ENCODE measurements at regions not wholly inside any gene's neighbourhood (a gene's known extent, or its start where the extent isn't known, plus 50 kb on each side); places are given as distances from the start of the nearest gene placed in this dataset.

DNA sequence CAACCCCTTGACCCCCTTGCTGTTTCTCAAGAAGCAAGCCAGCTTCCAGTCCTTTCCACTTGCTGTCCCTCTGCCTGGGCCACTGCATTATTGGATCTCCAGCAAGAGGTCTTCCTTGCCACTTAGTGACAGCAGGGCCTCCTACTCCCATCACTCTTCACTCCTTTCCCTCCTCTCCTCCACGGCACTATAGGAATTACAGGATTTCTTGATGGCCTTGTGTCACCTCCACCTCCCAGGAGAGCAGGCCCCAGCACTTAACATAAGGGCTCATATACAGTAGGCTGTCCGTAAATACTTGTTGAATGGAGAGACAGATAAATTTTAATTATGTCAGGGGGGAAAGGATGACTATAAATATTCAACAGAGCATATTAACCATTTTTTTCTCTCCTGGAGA lies 129.4 kb downstream of the SP3 start:
- peaks cover 0 to 16% (median 7%) of the 10 kb centered on the region in 9 donors for H3K4me1 ChIP-seq
- H3K9me3 ChIP-seq: no peaks in the 10 kb centered on the region
- H3K27me3 ChIP-seq: peaks cover 0 to 3% (median 0%) of the 10 kb centered on the region in 7 donors
- H3K4me3 ChIP-seq: no peak overlapping the region
- TF ChIP-seq, protein P1, sequence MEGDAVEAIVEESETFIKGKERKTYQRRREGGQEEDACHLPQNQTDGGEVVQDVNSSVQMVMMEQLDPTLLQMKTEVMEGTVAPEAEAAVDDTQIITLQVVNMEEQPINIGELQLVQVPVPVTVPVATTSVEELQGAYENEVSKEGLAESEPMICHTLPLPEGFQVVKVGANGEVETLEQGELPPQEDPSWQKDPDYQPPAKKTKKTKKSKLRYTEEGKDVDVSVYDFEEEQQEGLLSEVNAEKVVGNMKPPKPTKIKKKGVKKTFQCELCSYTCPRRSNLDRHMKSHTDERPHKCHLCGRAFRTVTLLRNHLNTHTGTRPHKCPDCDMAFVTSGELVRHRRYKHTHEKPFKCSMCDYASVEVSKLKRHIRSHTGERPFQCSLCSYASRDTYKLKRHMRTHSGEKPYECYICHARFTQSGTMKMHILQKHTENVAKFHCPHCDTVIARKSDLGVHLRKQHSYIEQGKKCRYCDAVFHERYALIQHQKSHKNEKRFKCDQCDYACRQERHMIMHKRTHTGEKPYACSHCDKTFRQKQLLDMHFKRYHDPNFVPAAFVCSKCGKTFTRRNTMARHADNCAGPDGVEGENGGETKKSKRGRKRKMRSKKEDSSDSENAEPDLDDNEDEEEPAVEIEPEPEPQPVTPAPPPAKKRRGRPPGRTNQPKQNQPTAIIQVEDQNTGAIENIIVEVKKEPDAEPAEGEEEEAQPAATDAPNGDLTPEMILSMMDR (IDR thresholded peaks at IDR 0.05): no peak
- DNase-seq (no peak), ATAC-seq (no peak)
- intact Hi-C loops (cut with DNase I): no loop called here
- no peak overlapping the region for H3K27ac ChIP-seq
- WGBS, 2 donors: 68 to 80% methylated on average over 2 of the region's 2 CpGs
- H3K36me3 ChIP-seq: no peaks in the 10 kb centered on the region

DNA sequence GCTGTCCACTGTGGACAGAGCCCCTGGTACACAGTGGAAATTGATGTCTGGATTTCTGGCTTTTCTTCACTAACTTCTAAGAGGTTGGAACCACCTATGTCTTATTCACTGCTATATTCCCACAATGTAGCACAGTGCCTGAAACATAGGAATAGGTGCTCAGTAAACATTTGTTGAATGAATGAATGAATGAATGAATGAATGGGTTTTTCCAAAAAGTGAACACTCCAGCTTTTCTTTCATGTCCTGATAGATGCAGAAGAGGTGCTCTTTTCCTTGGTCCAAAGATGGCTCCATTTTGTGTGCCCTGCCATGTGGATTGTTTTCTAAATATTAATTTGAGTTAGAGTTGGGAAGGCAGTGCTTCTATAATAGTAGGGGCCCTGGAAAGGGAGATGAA lies 124.1 kb downstream of the SP3 start:
- Histone ChIP-seq H3K27ac (no peak overlapping the region), H3K36me3 (no peaks in the 10 kb centered on the region), H3K27me3 (no peaks in the 10 kb centered on the region), H3K4me1 (no peaks in the 10 kb centered on the region), H3K4me3 (no peak overlapping the region), H3K9me3 (no peaks in the 10 kb centered on the region)
- intact Hi-C loops (cut with DNase I): no loop called here
- DNase-seq: no peak
- ATAC-seq: no peak
- TF ChIP-seq, protein P1 (IDR thresholded peaks at IDR 0.05): no peak

DNA sequence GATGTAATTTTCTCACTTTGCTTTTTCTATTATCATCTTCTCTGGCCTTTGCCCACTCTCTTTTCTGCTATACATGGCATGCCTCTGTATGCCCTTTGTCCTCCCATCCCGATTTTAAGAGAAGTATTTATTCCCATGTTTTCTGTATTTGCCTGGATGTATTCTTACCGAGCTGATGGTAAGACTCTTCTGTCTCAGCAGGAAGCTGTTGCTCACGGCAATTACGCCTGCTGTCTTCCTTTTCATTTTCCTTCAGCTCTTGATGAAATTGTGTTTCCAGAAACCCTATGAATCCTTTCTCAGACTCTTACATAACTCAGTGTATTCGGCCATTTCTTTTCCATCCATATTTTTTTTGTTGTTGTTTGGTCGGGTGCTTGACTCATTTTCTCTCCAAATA lies 121.6 kb downstream of the SP3 start:
- H3K36me3 ChIP-seq: no peaks in the 10 kb centered on the region
- TF ChIP-seq, protein P1 (IDR thresholded peaks at IDR 0.05): no peak
- H3K4me3 ChIP-seq: no peak overlapping the region
- no peaks in the 10 kb centered on the region for H3K4me1 ChIP-seq
- DNase-seq: no peak
- WGBS, 2 donors: 65 to 67% methylated on average over 6 of the region's 6 CpGs
- H3K27me3 ChIP-seq: peaks cover 0 to 5% (median 0%) of the 10 kb centered on the region in 7 donors
- no peak for ATAC-seq
- intact Hi-C loops (cut with DNase I): no loop called here
- H3K27ac ChIP-seq: no peak overlapping the region
- H3K9me3 ChIP-seq: no peaks in the 10 kb centered on the region

DNA sequence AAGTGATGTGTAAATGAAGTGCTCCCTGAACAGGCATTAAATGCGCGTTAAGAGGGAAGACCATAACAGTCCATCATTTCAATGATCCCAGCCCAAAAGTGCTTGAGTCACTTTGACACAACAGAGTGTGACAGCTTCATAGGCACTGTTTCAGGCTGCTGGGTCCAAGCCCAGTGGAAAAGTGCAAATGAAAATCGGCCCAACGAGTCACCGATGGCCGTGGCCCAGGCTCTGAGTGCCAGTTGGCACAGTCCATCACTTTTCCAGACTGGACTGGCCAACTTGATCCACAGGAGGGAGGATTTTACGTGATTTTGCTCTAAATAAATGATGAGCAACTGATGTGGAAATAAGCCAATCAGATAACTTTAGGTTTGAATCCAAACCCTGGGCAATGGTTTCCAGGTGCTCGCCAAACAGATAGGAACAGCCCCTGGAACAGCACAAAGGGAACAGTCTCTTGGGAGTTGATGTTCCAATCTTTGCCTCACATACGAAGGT lies 114.0 kb downstream of the SP3 start:
- H3K27ac ChIP-seq: no peak overlapping the region
- WGBS, 2 donors: 53 to 71% methylated on average over 9 of the region's 9 CpGs
- TF ChIP-seq, protein P1 (IDR thresholded peaks at IDR 0.05): no peak

More for the DNA sequence above, 114.0 kb downstream of the SP3 start:
- peak in 5 of 8 donors; percentile 30 to 77 (median 47) for ATAC-seq
- Histone ChIP-seq H3K4me1 (peaks cover 0 to 28% (median 11%) of the 10 kb centered on the region in 9 donors), H3K4me3 (no peak overlapping the region), H3K27me3 (peaks cover 0 to 5% (median 0%) of the 10 kb centered on the region in 7 donors), H3K36me3 (no peaks in the 10 kb centered on the region), H3K9me3 (no peaks in the 10 kb centered on the region)
- DNase-seq: peak in 1 of 2 donors; percentile 58
- intact Hi-C loops (cut with DNase I): no loop called here

Measured in heart right ventricle (tissue), 16 donors.